ENCODE measurements at regions not wholly inside any gene's neighbourhood (a gene's known extent, or its start where the extent isn't known, plus 50 kb on each side); places are given as distances from the start of the nearest gene placed in this dataset.
"Not testable (repeated sequence)": the region's sequence is repeated elsewhere in the genome, so short reads cannot be mapped to it uniquely, and the experiment has no call there.

GRCh38 chr12:3417937-3418462, 73.0 kb upstream of the PRMT8 start:
- H3K9ac ChIP-seq (ENCODE audit: low read depth in 1 of 2, low read length in 2 of 2) = no peak overlapping the region
- H3K27me3 ChIP-seq (ENCODE audit: control insufficient read depth in 2 of 2, insufficient read depth in 2 of 2, low read length in 2 of 2) = no peaks in the 10 kb centered on the region
- no peaks in the 10 kb centered on the region for H3K9me3 ChIP-seq (ENCODE audit: control insufficient read depth in 2 of 2, low read length in 2 of 2)
- H3K27ac ChIP-seq (ENCODE audit: low read depth in 2 of 2, low read length in 2 of 2) = no peak overlapping the region
- H3K36me3 ChIP-seq (ENCODE audit: control insufficient read depth in 2 of 2, insufficient read depth in 2 of 2, low read length in 2 of 2) = no peaks in the 10 kb centered on the region
- H3K4me3 ChIP-seq (ENCODE audit: low read length in 2 of 2) = no peak overlapping the region
- H3K4me1 ChIP-seq (ENCODE audit: control insufficient read depth in 2 of 2, insufficient read depth in 2 of 2, low read length in 2 of 2) = peaks cover 0 to 5% of the 10 kb centered on the region in 2 donors

DNA sequence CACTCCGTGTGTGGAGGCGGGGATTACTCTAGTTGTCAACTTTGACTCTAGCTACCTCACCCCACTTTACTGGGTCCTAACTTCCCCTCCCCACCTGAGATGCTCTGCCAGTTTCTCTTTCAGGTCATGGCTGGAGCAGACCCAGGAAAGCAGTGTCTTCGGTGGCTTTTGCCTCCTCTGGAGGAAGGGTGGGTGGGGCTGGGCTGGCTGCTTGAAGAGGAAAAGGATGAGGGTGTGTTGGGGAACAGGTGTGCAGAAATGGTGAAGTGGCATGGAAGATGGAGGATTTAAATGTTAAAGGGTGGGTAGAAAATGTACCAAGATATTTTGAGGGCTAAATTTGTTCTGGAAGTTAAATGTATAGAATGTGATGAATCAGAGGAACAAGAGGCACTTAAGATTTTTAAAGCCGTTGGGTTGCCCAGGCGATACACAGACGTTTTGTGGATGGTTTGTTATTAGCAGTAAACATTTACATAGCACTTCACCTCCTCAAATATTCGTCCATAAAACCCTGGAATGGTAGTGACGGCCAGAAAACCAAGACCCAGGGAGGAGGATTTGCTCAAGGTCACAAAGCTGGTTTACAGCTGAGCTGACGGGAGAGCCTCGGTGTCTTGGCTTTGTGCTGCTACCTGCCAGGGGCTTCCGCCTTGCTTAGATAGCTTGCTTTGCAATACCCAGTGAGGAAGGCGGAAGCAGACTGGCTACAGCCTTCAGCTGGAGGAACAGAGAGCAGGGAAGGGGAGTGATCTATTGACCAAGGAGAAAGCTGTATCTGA, 72.2 kb upstream of the PRMT8 start:
- no peak overlapping the region for H3K9ac ChIP-seq (ENCODE audit: low read depth in 1 of 2, low read length in 2 of 2)

GRCh38 chr12:3419558-3419957, 71.4 kb upstream of the PRMT8 start:
- H3K27ac ChIP-seq (ENCODE audit: low read depth in 2 of 2, low read length in 2 of 2) = no peak overlapping the region
- no peaks in the 10 kb centered on the region for H3K27me3 ChIP-seq (ENCODE audit: control insufficient read depth in 2 of 2, insufficient read depth in 2 of 2, low read length in 2 of 2)
- H3K9ac ChIP-seq (ENCODE audit: low read depth in 1 of 2, low read length in 2 of 2) = no peak overlapping the region
- H3K4me1 ChIP-seq (ENCODE audit: control insufficient read depth in 2 of 2, insufficient read depth in 2 of 2, low read length in 2 of 2) = peaks cover 0 to 5% of the 10 kb centered on the region in 2 donors
- H3K36me3 ChIP-seq (ENCODE audit: control insufficient read depth in 2 of 2, insufficient read depth in 2 of 2, low read length in 2 of 2) = no peaks in the 10 kb centered on the region
- no peak overlapping the region for H3K4me3 ChIP-seq (ENCODE audit: low read length in 2 of 2)
- H3K9me3 ChIP-seq (ENCODE audit: control insufficient read depth in 2 of 2, low read length in 2 of 2) = no peaks in the 10 kb centered on the region

More for the DNA sequence above, 72.2 kb upstream of the PRMT8 start:
- no peaks in the 10 kb centered on the region for H3K9me3 ChIP-seq (ENCODE audit: control insufficient read depth in 2 of 2, low read length in 2 of 2)
- no peaks in the 10 kb centered on the region for H3K27me3 ChIP-seq (ENCODE audit: control insufficient read depth in 2 of 2, insufficient read depth in 2 of 2, low read length in 2 of 2)
- peak overlapping the region in 1 of 2 donors; percentile 20 for H3K4me3 ChIP-seq (ENCODE audit: low read length in 2 of 2)
- no peaks in the 10 kb centered on the region for H3K36me3 ChIP-seq (ENCODE audit: control insufficient read depth in 2 of 2, insufficient read depth in 2 of 2, low read length in 2 of 2)
- H3K27ac ChIP-seq (ENCODE audit: low read depth in 2 of 2, low read length in 2 of 2) = no peak overlapping the region
- H3K4me1 ChIP-seq (ENCODE audit: control insufficient read depth in 2 of 2, insufficient read depth in 2 of 2, low read length in 2 of 2) = peaks cover 0 to 5% of the 10 kb centered on the region in 2 donors

DNA sequence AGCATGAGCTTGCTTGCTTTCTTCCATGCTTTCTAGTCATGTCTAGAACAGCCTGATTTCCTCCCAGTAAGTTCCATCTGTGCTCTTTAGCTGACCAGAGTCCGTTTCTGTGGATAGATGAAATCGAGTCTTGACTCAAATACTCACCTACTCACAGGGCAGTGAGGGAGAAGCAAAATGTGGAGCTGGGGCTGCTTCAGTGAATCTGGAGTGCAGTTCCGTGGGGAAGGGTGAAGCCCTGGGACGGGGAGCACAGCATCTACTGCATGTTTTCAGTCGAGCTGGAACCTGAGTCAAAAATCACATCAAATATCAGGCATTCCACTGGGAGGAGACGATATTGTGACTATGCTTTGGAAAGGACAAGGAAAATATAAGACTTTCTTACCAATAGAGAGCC, 70.3 kb upstream of the PRMT8 start:
- H3K4me1 ChIP-seq (ENCODE audit: control insufficient read depth in 2 of 2, insufficient read depth in 2 of 2, low read length in 2 of 2) = peaks cover 0 to 5% of the 10 kb centered on the region in 2 donors

GRCh38 chr12:3421191-3421978, 69.6 kb upstream of the PRMT8 start:
- H3K27ac ChIP-seq (ENCODE audit: low read depth in 2 of 2, low read length in 2 of 2) = no peak overlapping the region
- H3K9ac ChIP-seq (ENCODE audit: low read depth in 1 of 2, low read length in 2 of 2) = no peak overlapping the region
- no peak overlapping the region for H3K4me3 ChIP-seq (ENCODE audit: low read length in 2 of 2)
- H3K9me3 ChIP-seq (ENCODE audit: control insufficient read depth in 2 of 2, low read length in 2 of 2) = no peaks in the 10 kb centered on the region
- H3K27me3 ChIP-seq (ENCODE audit: control insufficient read depth in 2 of 2, insufficient read depth in 2 of 2, low read length in 2 of 2) = no peaks in the 10 kb centered on the region
- peaks cover 0 to 5% of the 10 kb centered on the region in 2 donors for H3K4me1 ChIP-seq (ENCODE audit: control insufficient read depth in 2 of 2, insufficient read depth in 2 of 2, low read length in 2 of 2)
- H3K36me3 ChIP-seq (ENCODE audit: control insufficient read depth in 2 of 2, insufficient read depth in 2 of 2, low read length in 2 of 2) = no peaks in the 10 kb centered on the region

More for the DNA sequence above, 70.3 kb upstream of the PRMT8 start:
- H3K27me3 ChIP-seq (ENCODE audit: control insufficient read depth in 2 of 2, insufficient read depth in 2 of 2, low read length in 2 of 2) = no peaks in the 10 kb centered on the region
- no peak overlapping the region for H3K4me3 ChIP-seq (ENCODE audit: low read length in 2 of 2)
- no peak overlapping the region for H3K27ac ChIP-seq (ENCODE audit: low read depth in 2 of 2, low read length in 2 of 2)
- no peak overlapping the region for H3K9ac ChIP-seq (ENCODE audit: low read depth in 1 of 2, low read length in 2 of 2)
- no peaks in the 10 kb centered on the region for H3K36me3 ChIP-seq (ENCODE audit: control insufficient read depth in 2 of 2, insufficient read depth in 2 of 2, low read length in 2 of 2)
- no peaks in the 10 kb centered on the region for H3K9me3 ChIP-seq (ENCODE audit: control insufficient read depth in 2 of 2, low read length in 2 of 2)

- H3K9me3 ChIP-seq (ENCODE audit: control insufficient read depth in 2 of 2, low read length in 2 of 2); H3K4me1 ChIP-seq (ENCODE audit: control insufficient read depth in 2 of 2, insufficient read depth in 2 of 2, low read length in 2 of 2); H3K9ac ChIP-seq (ENCODE audit: low read depth in 1 of 2, low read length in 2 of 2); H3K27ac ChIP-seq (ENCODE audit: low read depth in 2 of 2, low read length in 2 of 2); H3K36me3 ChIP-seq (ENCODE audit: control insufficient read depth in 2 of 2, insufficient read depth in 2 of 2, low read length in 2 of 2); H3K27me3 ChIP-seq (ENCODE audit: control insufficient read depth in 2 of 2, insufficient read depth in 2 of 2, low read length in 2 of 2); H3K4me3 ChIP-seq (ENCODE audit: low read length in 2 of 2): not testable (repeated sequence)
Measured at GRCh38 chr12:3424796-3425195, 66.2 kb upstream of the PRMT8 start.

- no peak overlapping the region for H3K27ac ChIP-seq (ENCODE audit: low read depth in 2 of 2, low read length in 2 of 2)
- H3K9ac ChIP-seq (ENCODE audit: low read depth in 1 of 2, low read length in 2 of 2) = no peak overlapping the region
- H3K4me1 ChIP-seq (ENCODE audit: control insufficient read depth in 2 of 2, insufficient read depth in 2 of 2, low read length in 2 of 2) = peaks cover 0 to 10% of the 10 kb centered on the region in 2 donors
- H3K9me3 ChIP-seq (ENCODE audit: control insufficient read depth in 2 of 2, low read length in 2 of 2) = no peaks in the 10 kb centered on the region
- no peaks in the 10 kb centered on the region for H3K27me3 ChIP-seq (ENCODE audit: control insufficient read depth in 2 of 2, insufficient read depth in 2 of 2, low read length in 2 of 2)
- H3K4me3 ChIP-seq (ENCODE audit: low read length in 2 of 2) = no peak overlapping the region
- H3K36me3 ChIP-seq (ENCODE audit: control insufficient read depth in 2 of 2, insufficient read depth in 2 of 2, low read length in 2 of 2) = no peaks in the 10 kb centered on the region
Measured at GRCh38 chr12:3427956-3428355, 63.0 kb upstream of the PRMT8 start.

DNA sequence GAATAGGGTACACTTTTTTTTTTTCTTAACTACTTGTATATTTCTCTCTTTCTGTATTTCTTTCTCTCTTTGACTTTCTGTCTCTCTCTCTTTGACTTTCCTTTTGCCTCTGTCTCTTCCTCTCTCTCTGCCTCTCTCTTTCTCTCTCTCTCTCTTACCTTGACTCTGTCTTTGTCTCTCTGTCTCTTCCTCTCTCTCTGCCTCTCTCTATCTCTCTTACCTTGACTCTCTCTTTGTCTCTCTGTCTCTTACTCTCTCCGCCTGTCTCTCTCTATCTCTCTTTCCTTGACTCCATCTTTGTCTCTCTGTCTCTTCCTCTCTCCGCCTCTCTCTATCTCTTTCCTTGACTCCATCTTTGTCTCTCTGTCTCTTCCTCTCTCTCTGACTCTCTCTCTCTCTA, 62.4 kb upstream of the PRMT8 start:
- Histone ChIP-seq H3K9ac (ENCODE audit: low read depth in 1 of 2, low read length in 2 of 2) (no peak overlapping the region), H3K4me1 (ENCODE audit: control insufficient read depth in 2 of 2, insufficient read depth in 2 of 2, low read length in 2 of 2) (peaks cover 0 to 10% of the 10 kb centered on the region in 2 donors), H3K27me3 (ENCODE audit: control insufficient read depth in 2 of 2, insufficient read depth in 2 of 2, low read length in 2 of 2) (no peaks in the 10 kb centered on the region), H3K36me3 (ENCODE audit: control insufficient read depth in 2 of 2, insufficient read depth in 2 of 2, low read length in 2 of 2) (no peaks in the 10 kb centered on the region), H3K4me3 (ENCODE audit: low read length in 2 of 2) (no peak overlapping the region), H3K9me3 (ENCODE audit: control insufficient read depth in 2 of 2, low read length in 2 of 2) (no peaks in the 10 kb centered on the region), H3K27ac (ENCODE audit: low read depth in 2 of 2, low read length in 2 of 2) (no peak overlapping the region)

DNA sequence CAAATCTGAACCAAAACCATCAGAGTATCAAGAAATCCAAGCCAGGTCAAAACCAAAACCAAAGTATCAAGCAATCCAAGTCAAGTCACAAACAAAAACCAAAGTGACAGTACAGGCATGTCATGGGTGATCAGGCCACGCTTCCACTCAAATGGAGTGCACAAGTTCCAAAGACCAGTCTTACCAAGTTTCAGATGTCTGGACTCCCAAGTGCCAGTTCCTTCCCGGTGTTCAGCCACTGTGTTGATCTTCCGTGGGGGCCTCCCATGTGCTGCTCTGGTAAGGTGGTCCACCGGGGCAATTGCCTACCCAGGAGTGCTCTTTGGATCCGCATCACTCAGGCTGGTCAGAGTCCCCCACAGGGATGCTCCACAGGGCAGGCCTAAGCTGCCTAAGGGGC, 61.5 kb upstream of the PRMT8 start:
- H3K9ac ChIP-seq (ENCODE audit: low read depth in 1 of 2, low read length in 2 of 2); H3K27me3 ChIP-seq (ENCODE audit: control insufficient read depth in 2 of 2, insufficient read depth in 2 of 2, low read length in 2 of 2); H3K4me3 ChIP-seq (ENCODE audit: low read length in 2 of 2); H3K9me3 ChIP-seq (ENCODE audit: control insufficient read depth in 2 of 2, low read length in 2 of 2); H3K27ac ChIP-seq (ENCODE audit: low read depth in 2 of 2, low read length in 2 of 2); H3K36me3 ChIP-seq (ENCODE audit: control insufficient read depth in 2 of 2, insufficient read depth in 2 of 2, low read length in 2 of 2): not testable (repeated sequence)
- H3K4me1 ChIP-seq (ENCODE audit: control insufficient read depth in 2 of 2, insufficient read depth in 2 of 2, low read length in 2 of 2) = peaks cover 0 to 10% of the 10 kb centered on the region in 2 donors

DNA sequence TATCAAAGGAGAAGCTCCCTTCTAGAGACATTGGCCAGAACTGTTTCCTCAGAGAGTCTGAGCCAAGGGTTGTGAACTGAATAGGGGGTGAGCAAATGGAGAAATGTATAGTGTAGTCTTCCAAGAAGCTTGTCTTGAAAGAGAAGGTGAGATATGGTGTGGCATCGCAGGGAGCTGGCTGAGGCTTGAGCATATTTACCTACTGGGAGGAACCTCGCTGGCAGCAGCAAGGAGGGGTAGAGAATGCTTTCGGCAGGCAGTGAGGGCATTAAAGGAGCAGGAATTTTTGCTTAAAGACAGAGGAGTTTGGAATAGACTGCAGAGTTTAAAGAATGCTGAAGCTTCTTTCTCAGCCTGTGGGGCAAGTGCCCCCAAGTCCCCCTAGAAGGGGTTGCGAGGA, 59.3 kb upstream of the PRMT8 start:
- Histone ChIP-seq H3K9me3 (ENCODE audit: control insufficient read depth in 2 of 2, low read length in 2 of 2) (no peaks in the 10 kb centered on the region), H3K27ac (ENCODE audit: low read depth in 2 of 2, low read length in 2 of 2) (peak overlapping the region; percentile 36 to 48), H3K4me3 (ENCODE audit: low read length in 2 of 2) (peak overlapping the region in 1 of 2 donors; percentile 44)

More for the DNA sequence above, 59.3 kb upstream of the PRMT8 start:
- no peaks in the 10 kb centered on the region for H3K27me3 ChIP-seq (ENCODE audit: control insufficient read depth in 2 of 2, insufficient read depth in 2 of 2, low read length in 2 of 2)
- peaks cover 0 to 10% of the 10 kb centered on the region in 2 donors for H3K4me1 ChIP-seq (ENCODE audit: control insufficient read depth in 2 of 2, insufficient read depth in 2 of 2, low read length in 2 of 2)
- no peak overlapping the region for H3K9ac ChIP-seq (ENCODE audit: low read depth in 1 of 2, low read length in 2 of 2)
- H3K36me3 ChIP-seq (ENCODE audit: control insufficient read depth in 2 of 2, insufficient read depth in 2 of 2, low read length in 2 of 2) = no peaks in the 10 kb centered on the region
